HG03108 (cell line): ENCODE measurements at regions not wholly inside any gene's neighbourhood (a gene's known extent, or its start where the extent isn't known, plus 50 kb on each side); places are given as distances from the start of the nearest gene placed in this dataset.
"Not testable (repeated sequence)": the region's sequence is repeated elsewhere in the genome, so short reads cannot be mapped to it uniquely, and the experiment has no call there.

ENCODE experiments used
- ATAC-seq: cut with Tn5 transposase; IDR thresholded peaks from one replicate; pipeline ENCODE4 v1.9.1; 2021; ENCODE audit warnings: moderate library complexity; ENCODE audit not compliant: unreplicated experiment

DNA sequence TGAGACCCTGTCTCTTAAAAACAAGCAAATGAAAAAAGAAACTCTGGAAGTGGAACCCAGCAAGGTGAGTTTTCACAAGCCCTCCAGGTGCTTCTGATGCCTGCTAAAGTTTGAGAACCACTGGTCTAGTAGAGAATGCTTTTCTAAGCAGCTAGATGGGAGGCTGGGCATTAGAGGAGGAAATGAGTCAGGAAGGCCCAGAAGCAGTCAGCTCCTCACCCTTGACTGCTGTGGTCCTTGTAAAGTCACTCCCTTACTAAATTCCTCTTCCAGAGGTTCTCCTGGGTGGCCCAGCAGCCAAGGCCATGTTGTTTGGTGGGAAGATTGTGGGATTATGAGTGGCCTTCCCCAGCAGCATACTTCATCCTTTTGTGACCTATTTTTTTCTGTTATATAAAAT lies 52.0 kb upstream of the FYN start:
- no peak for ATAC-seq

DNA sequence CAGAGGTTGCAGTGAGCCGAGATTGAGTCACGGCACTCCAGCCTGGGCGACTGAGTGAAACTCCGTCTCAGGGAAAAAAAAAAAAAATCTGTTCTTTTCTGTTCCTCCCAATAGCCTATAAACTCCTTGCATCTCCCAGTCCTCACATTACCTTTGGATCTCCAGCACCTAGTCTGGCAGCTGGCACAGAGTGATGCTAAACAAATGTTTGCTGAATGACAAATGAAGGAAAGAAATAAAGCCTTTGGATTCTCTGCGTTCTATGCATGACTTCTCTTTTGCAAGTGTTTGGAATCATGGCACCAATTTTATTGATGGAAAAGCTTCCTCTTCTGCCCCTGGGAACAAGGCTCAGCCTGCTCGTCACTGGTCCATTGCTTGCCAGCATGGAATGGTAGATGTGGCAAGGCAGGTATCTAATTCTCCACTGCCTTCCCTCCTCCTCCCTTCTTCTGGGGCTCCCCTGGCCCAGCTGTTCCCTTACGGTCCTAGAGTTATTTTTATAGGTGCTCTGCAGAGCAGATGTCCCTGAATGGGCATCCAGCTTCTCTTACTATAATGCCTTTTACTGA lies 53.6 kb upstream of the FYN start:
- ATAC-seq, result no peak

DNA sequence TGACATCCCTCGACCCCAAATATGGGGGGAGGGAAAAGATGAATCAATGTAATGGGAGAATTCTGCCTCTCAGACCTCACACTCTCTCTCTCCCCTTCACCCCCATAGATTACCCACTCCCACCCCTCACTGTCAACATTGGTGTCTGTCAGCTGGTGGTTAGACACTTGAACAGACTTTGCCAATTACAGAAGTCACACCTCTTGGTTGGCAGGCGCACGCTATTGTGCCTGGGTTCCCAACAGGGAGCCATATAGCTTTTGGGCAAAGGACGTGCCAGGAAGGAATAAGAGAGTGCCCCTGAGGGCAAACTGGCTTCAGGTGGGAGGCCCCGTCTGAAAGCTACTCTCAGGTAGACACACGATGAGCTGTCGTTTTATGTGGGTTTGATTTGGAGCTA lies 54.1 kb upstream of the FYN start:
- no peak for ATAC-seq

- ATAC-seq, result no peak
Measured at GRCh38 chr6:111928139-111928538, 54.9 kb upstream of the FYN start.

GRCh38 chr6:111934611-111935010 lies 61.4 kb upstream of the FYN start:
- ATAC-seq, result not testable (repeated sequence)

GRCh38 chr6:111936718-111937117 lies 63.5 kb upstream of the FYN start:
- no peak for ATAC-seq

DNA sequence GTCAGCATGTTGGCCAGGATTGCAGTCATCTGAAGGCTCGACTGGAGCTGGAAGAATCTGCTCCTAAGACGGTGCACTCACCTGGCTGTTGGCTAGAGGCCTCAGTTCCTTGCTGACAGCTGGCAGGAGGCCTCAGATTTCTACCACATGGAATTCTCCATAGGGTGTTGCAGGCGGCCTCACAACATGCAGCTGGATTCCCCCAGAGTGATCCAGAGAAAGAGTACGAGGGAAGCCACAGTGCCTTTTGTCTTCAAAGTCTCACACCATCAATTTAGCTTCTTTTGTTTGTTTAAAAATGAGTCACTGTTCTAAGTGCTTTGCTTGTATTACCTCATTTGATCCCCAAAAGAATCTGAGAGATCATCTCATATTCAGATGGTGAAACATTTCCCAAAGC lies 65.5 kb upstream of the FYN start:
- no peak for ATAC-seq

DNA sequence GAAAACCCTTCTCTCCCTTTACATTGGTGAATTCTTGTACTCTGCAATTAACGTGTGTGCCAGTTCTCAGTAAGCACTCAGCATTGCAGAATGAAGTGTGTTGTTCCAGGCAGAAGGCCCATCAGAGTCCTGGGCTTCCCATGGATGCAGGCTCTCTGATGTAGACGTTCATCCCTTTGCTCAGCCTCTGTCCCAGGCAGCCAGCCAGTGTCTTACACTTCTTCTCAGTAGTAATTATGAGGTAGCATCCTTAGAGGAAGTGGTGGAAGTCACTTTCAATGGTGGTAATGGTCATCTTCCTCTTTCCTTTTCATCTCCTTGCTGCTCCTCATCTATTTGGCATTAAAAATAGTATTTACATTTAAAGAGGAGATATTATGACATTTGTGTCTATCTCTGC lies 66.7 kb upstream of the FYN start:
- no peak for ATAC-seq

DNA sequence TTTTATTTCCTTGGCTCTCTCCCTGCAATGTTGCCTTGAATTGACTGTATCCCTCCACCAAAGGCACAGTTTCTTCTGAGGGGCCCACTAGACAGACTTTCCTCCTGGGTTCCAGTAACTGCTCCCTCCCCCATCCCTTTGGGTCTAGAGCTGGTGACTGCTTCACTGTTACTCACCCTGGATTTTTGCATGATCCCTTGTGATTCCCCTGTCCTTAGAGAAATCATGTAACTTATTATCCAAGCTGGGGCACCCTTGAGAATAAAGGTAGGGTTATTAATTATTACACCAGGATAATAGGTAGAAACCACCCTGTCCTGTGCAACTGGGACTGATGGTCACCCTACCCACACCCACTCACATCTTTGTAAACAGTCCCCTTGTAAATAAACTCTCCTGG lies 67.5 kb upstream of the FYN start:
- no peak for ATAC-seq

GRCh38 chr6:111941686-111942330 lies 68.6 kb upstream of the FYN start:
- no peak for ATAC-seq

GRCh38 chr6:111942561-111942960 lies 69.3 kb upstream of the FYN start:
- no peak for ATAC-seq

GRCh38 chr6:111943266-111943665 lies 70.0 kb upstream of the FYN start:
- ATAC-seq, result no peak

GRCh38 chr6:111943726-111944125 lies 70.5 kb upstream of the FYN start:
- no peak for ATAC-seq

GRCh38 chr6:111944541-111944940 lies 71.3 kb upstream of the FYN start:
- ATAC-seq, result no peak

- no peak for ATAC-seq
Measured at GRCh38 chr6:111949546-111949945, 76.3 kb upstream of the FYN start.

DNA sequence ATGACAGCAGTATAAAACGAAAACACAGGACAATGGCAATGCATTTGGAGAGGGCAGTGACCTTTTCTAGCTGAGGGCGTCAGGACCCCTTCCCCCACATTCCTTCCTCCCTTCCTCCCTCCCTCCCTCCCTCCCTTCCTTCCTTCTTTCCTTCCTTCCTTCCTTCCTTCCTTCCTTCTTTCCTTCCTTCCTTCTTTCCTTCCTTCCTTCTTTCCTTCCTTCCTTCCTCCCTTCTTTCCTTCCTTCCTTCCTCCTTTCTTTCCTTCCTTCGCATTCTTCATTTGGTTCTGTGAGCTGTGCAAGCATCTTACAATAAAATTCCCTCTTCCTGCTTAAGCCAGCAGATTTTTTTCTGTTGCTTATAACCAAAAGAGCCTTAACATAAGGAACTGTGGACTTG lies 76.7 kb upstream of the FYN start:
- ATAC-seq, result not testable (repeated sequence)

DNA sequence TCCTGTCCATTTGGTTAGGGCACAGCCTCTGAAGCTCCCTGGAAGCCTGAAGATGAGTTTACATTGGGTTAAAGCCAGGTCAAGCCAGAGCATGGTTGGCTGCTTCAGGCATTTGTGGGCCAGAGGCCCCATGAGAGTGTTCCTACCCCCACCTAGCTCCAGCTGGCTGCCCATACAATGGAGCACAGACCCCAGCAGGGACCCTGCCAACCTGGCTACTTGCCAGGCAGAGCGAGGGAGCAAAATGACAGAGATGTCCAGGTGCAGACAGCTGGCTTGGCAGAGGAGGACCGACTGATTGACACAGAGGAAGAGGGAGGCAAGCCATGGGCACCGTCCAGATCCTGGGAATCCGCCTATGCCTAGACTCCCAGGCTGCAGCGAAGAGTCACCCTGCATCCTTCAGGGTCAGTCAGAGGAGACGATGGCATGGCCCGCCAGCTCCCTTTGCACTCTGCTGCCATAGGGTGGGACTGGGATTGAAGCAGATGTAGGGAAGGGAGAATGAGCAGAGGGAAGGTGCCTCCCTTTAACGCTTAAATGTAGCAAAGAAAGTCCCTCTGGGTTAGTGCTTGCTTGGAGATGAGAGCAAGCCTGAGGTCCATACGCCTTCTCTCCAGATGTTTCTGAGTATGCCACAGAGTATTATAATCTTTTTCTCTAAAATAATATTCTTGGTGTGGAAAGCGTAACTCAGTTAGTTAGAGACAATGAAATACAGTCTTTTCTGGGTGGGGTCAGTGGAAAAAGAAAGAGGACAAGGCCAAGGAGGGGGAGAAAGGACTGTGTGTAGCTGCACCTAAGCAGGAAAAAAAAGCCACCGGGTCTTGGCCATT lies 77.6 kb upstream of the FYN start:
- no peak for ATAC-seq

DNA sequence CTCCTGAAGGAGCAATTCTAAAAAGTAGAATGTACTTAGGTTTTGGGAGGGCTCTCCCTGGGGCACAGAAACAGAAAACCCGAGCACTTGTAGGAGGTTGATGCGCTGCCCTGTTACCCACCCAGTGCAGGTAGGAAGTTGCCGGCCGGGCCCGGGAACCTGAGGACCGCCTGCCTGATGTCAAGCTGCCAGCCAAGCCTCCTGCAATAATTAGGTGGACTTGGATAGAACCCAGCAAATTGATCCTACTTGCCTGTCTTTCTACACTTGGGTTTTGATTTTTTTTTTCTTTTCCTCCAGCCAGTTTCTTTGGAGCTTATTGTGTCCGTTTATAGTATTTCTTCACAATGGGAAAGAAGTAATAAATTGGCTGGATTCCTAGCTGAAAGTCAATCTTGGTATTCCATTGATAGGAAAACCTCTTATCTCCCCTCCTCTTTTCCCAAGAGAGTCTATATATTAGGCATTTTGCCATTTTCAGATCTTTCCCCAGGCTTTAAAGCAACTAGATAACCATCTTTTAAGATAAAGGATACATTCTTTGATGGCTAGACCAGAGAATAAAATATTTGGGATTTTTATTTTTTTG lies 78.3 kb upstream of the FYN start:
- ATAC-seq, result no peak

GRCh38 chr6:111952274-111952673 lies 79.0 kb upstream of the FYN start:
- no peak for ATAC-seq

DNA sequence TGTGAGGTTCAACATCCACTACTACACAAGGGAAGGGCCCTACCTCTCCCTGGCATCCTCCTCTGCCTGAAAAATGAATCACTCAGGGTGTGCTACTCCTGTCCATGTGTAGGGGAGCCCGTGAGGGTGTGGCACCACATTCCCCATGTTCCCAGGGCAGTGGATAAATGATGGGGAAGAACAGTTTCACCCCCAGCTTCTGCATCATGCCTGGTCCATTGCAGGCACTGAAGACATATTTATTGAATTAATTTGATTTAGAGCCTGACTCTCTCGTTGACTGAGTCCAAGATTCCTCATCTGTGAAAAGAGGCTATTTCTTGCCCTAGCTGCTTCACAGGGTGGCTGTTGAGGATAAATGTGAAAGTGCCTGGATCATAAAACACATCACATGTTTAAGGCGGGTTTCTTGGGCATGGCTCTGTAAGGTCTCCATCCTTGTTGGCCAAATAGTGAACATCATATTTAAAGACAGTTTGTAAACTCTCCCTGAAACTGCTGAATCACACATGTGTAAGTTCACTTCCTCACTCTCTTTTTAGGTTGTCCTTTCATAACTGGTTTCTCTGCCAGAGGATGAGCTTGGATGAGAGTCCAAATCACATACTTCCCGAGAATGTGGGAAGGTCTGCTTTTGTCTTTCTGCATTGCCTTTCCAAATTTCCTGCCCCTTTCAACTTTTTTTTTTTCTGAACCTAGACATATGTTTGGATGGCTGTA lies 79.7 kb upstream of the FYN start:
- no peak for ATAC-seq

GRCh38 chr6:111956098-111956497 lies 82.8 kb upstream of the FYN start:
- no peak for ATAC-seq
